ENCODE measurements at regions not wholly inside any gene's neighbourhood (a gene's known extent, or its start where the extent isn't known, plus 50 kb on each side); places are given as distances from the start of the nearest gene placed in this dataset.

DNA sequence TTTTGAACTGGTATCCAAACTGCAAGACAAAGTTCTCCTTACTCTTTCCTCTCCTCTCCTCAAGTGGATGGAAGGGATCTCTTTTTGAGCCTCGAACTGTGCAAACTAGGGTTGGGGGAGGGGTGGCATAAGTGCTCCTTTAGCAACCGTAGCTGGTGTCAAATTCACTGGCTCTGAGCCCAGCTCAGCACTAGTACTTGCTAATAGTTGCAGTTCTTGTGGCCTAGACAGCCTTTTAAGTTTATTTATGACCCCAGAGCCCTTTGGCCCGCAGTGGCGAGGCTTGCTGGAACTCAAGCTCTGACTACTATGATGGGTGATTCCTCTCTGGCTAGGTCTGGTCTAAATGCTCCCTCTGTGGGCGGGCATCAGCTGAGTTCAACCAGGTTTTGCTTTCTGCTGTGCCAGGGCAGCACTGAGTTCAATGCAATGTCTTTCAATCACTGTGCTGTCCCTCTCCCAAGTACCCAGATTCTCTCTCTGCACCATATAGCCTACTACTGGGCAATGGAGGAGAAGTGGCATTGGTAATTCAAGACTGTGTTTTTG lies 528.4 kb upstream of the SYT4 start:
- TF ChIP-seq EZH2 (IDR thresholded peaks at IDR 0.05; ENCODE audit: insufficient read depth, poor library complexity, severe bottlenecking) = no peak
- no peak for TF ChIP-seq EZH2phosphoT487 (IDR thresholded peaks at IDR 0.05; ENCODE audit: insufficient read depth, low read depth)
